SKM-1 treated with dmso at 0.1 percent for 144 hours (cell line): ENCODE measurements at regions not wholly inside any gene's neighbourhood (a gene's known extent, or its start where the extent isn't known, plus 50 kb on each side); places are given as distances from the start of the nearest gene placed in this dataset.
"Not testable (repeated sequence)": the region's sequence is repeated elsewhere in the genome, so short reads cannot be mapped to it uniquely, and the experiment has no call there.

Source experiments
- DNase-seq: peaks from one replicate; lab custom pipeline; 2025; ENCODE audit not compliant: unreplicated experiment; lab: John Stamatoyannopoulos, UW

GRCh38 chr2:191476901-191477300, 201.0 kb upstream of the NABP1 start:
- DNase-seq = no peak

- DNase-seq = no peak
Observed at GRCh38 chr2:191478799-191479679, 198.9 kb upstream of the NABP1 start.

- no peak for DNase-seq
Observed at GRCh38 chr2:191479680-191480023, 198.3 kb upstream of the NABP1 start.

GRCh38 chr2:191481305-191482070, 196.4 kb upstream of the NABP1 start:
- no peak for DNase-seq

- no peak for DNase-seq
Observed at GRCh38 chr2:191483117-191483516, 194.8 kb upstream of the NABP1 start.

GRCh38 chr2:191486584-191487320, 191.2 kb upstream of the NABP1 start:
- no peak for DNase-seq

- DNase-seq = no peak
Observed at GRCh38 chr2:191488135-191488534, 189.8 kb upstream of the NABP1 start.

- no peak for DNase-seq
Observed at GRCh38 chr2:191489177-191489576, 188.8 kb upstream of the NABP1 start.

GRCh38 chr2:191496838-191497237, 181.1 kb upstream of the NABP1 start:
- no peak for DNase-seq

- DNase-seq = no peak
Observed at GRCh38 chr2:191497822-191498221, 180.1 kb upstream of the NABP1 start.

- DNase-seq = no peak
Observed at GRCh38 chr2:191499050-191499449, 178.9 kb upstream of the NABP1 start.

GRCh38 chr2:191499874-191500565, 177.9 kb upstream of the NABP1 start:
- DNase-seq = no peak

- DNase-seq = no peak
Observed at GRCh38 chr2:191500566-191500883, 177.4 kb upstream of the NABP1 start.

GRCh38 chr2:191500884-191501560, 176.9 kb upstream of the NABP1 start:
- no peak for DNase-seq

GRCh38 chr2:191501561-191502168, 176.3 kb upstream of the NABP1 start:
- DNase-seq = peak; percentile 19

GRCh38 chr2:191506515-191506914, 171.4 kb upstream of the NABP1 start:
- DNase-seq = no peak

- not testable (repeated sequence) for DNase-seq
Observed at GRCh38 chr2:191507252-191507853, 170.6 kb upstream of the NABP1 start.

- no peak for DNase-seq
Observed at GRCh38 chr2:191508738-191509137, 169.2 kb upstream of the NABP1 start.

- DNase-seq = no peak
Observed at GRCh38 chr2:191512216-191512835, 165.6 kb upstream of the NABP1 start.
